SIG-M5 (cell line): ENCODE measurements at regions not wholly inside any gene's neighbourhood (a gene's known extent, or its start where the extent isn't known, plus 50 kb on each side); places are given as distances from the start of the nearest gene placed in this dataset.

Experiments used
- DNase-seq: peaks from one replicate; lab custom pipeline; 2025; lab: John Stamatoyannopoulos, UW

DNA sequence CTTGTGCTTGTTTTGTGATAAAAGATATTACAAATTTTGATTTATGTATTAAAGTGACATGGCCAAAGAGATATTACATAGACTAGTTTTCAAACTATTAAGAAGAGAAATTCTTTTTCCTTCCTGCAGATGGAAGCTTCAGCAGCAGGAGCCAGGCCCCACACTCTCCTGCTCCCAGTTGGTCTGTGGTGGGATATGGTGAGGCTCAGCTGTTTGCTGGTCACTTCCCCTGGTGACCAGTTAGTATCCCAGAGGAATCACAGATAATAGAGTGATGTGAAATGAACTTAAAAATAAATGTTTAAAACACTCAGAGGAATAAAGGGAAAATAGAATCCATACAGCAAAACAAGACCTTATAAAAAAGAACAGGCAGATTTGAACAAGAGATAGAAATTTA, 154.7 kb downstream of the KTN1 start:
- DNase-seq, result no peak

DNA sequence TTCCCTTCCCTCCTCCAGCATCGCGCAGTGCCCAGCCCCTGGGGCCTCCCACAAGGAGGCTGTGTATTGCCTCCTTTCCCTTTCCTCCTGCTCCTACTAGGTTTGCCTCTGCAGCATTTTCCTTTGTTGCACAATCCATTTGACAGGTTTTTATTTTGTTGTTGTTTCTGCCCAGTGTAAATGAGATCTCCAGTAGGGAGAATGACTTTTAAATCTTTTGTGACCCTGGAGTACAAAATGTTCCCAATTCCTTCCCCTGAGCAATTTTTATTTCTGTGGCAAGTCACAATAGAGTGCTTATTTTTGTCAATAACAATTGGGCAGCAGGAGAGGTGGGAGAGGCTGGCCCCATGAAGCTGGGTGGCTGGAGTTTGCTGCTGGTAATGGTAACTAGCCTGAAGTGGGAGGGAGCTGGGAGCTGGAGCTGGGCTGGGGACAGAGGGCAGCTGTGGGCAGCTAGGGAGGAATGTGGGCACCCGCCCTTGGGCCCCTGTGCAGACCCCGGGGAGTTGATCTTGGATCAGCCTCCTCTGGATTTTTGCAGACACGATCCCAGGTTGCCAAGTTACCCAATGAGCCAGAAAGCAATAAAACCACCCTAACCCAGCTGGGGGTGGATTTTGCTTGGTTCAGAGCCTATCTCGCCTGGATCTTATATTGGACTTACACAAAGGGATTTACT, 160.1 kb downstream of the KTN1 start:
- DNase-seq, result no peak

DNA sequence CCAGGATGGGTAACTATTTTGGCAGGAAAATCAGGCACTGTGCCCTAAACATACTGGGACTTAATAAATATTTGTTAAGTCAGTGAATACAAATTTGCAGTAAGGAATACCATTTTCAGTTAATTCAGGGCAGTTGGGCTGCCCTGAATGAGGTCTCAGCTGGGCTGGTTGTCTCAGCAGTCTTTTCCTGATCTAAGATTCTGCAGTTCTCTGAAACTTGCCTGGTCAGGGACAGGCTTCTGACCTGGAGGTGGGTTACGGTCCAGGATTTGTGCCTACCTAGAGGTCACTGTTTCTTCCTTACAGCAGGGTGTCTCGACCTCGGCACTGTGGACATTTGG, 160.6 kb downstream of the KTN1 start:
- DNase-seq, result no peak

DNA sequence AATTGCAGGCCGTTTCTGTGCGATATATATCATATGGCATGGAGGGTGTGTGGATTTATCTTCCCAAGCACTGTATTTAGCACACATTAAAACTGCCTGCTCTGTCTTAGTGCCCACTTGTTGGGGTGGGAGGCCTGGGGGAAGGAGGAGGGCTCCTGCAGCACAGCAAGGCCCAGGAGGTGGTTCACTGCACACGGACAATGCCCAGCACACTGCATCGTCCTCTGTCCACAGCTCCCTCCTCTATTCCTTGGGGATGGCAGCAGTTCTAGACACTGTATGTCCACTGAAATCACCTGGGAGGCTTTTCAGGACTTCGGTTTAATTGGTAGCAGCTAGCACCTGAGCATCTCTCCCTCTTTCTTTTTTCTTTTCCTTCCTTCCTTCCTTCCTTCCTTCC, 161.2 kb downstream of the KTN1 start:
- DNase-seq, result no peak

DNA sequence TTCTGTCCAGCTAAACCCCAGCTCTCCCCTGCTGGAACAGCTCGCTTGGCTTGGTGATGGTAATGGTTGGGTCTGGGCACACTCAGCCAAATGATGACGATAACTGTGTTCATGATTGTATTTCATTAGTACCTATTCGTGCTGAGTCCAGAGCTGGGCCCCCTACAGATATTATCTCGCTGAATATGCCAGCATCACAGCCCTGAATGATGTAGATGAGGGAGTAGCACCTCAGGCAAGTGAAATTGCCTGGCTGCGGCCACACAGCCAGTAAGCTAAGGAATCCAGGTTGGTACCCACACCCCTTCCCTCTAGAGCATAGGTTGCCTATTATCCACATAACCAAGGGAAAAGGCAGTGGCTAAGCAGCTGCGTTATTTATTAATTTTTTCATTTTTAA, 163.5 kb downstream of the KTN1 start:
- no peak for DNase-seq

DNA sequence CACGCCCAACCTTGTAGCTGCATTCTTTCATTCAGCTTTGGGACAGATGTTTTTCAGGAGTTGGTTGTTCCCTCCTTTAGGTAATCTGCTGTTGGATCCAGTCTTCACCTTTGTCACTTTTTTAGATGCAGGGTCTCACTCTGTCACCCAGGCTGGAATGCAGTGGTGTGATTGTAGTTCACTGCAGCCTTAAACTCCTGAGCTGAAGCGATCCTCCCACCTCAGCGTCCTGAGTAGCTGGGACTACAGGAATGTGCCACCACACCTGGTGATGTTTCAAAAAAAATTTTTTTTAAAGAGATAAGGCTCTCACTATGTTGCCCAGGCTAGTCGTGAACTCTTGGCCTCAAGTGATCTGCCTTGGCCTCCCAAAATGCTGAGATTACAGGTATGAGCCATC, 164.3 kb downstream of the KTN1 start:
- no peak for DNase-seq

DNA sequence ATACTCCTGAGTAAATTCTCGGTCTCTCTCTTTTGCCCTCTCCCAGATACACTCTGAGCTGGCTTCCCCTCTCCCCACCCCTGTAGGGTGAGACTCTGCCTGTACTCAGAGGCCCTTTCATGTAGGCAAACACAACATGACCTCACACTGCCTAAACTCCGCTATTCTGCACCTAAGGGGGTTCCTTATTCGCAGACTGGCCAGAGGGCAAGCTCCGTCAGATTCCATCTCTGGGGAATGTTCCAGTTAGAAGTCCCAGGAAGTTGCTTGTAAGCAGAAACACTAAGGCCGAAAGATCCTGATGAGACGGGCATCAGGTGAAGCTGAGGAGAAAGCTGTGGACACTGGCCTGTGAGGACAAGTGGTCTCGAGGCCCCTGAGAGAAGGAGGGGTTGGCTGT, 165.9 kb downstream of the KTN1 start:
- DNase-seq, result no peak

DNA sequence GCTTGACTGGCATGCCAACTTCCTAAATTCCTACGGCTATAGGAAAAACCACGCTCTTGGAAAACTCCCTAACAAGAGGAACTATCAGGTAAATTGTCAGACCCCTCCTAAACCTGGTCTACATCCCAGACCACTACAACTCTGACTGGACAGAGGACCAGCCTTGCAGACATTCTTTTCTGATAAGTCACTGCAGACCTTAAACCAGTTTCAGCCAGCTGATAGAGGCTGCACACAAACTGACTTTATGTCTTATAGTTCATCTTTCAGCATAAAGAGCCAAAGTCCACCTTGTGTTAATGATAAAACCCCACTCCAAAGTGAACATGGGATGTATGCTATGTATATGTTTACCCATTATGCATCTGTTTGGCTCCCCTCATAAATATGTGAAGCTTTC, 166.6 kb downstream of the KTN1 start:
- DNase-seq, result no peak

DNA sequence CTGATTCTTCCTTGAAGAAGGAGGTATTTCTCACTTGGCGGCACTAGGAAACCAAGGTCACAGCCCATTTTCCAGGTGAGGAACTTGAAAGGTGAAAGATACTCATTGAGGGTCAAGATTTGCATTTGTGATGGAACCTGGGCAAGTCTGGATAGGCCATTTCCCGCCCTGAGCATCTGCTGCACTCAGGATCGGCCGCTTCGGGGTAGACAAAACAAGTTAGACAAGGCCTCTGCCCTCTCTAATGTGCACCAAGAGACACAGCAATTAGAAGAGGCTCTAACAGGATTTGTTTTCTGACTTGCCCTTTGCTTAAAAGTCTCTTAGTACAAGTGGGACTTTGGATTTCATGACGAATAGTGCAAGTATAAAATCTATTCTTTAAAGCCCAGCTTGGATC, 167.2 kb downstream of the KTN1 start:
- DNase-seq, result no peak

DNA sequence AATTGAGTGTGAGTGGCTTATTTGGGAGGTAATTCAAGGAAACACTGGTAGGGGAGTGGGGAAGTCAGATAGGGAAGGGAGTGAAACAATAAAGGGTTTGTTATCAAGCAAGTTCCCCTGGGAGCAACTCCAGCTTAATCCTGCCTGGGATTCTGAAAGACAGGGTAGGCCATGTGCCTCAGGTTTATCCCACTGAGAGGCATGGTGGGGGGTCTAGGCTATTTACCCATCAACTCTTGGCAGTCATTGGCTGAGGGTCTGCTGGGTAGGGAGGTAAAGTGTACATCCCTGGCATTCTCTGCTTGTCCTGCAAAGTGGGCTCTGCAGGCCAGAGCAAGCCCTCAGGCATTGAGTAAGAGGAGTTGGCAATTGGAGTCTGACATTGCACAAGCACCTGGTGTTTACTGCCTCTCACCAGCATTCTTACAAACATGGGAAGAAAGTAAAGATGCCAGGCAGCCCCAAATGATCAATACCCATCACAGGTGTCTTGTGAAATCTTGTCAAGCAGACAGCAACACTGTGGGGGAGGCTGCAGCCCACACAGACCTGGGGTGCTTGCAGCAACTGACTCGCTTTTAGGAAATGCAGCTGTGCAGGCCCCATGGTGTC, 169.3 kb downstream of the KTN1 start:
- DNase-seq, result no peak

DNA sequence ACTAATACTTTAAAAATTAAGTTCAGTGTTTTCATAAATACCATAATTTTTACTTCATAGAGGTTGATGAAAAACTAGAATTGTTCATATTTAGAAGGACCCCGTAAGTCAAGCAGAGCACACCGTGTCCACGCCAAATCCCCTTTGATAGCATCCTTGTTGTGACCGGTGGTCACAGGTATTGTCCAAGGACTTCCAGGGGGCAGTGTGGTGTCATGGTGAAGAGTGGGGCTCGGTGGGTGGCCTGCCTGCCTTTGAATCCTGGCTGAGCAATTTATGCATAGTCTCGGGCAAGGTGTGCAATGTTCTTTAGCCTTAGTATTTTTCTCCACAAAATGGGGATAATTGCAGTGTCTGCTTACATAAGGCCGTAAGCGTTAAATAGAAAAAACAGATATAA, 169.9 kb downstream of the KTN1 start:
- no peak for DNase-seq

DNA sequence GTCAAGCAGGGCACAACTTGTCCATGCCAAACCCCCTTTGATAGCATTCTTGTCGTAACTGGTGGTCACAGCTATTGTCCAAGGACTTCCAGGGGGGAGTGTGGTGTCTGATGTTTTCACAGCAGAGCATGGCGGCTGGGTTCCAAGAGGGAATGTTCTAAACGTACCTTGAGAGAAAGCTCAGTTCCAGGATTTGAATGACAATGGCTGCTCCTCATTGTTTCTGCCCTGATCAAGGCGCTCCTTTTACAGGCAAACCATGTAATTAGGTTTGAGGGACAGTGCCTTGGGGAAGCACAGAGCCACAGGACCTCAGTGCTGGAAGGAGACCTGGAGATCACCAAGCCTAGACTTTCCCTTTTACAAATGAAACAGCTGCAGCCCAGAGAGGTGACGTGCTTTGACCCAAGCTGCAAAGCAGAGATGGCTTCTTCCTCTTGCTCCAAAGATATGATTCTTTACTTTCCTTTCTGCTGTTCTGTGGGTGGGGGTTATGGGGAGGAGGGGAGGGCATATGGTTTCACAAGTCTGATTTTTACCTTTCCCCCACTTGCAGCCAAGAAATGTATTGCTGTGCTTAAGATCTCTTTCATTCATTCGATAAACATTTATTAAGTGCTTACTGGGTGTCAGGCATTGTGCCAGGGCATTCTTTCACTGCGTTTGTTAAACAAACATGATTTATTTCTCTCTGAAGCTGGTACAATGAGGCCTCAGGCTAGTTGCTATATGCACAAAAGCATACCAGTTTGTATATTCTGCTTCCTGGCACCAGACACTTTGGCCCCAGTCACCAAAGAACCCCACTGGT, 172.8 kb downstream of the KTN1 start:
- DNase-seq, result no peak

DNA sequence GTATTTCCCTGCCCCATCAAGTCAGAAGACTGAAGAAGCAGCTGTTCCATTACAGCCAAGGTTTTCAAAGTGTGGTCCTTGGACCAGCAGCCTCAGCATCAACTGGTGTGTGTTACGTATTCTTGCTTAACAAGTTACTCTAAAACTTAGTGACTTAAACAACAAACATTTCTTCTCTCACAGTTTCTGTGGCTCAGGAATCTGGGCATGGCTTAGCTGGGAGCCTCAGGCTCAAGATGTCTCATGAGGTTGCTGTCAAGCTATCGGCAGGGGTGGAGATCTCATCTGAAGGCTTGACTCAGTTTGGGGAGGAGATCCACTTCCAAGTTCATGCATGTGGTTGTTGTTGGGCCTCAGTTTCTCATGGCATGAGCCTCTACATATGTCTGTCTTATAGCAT, 174.5 kb downstream of the KTN1 start:
- DNase-seq, result no peak

DNA sequence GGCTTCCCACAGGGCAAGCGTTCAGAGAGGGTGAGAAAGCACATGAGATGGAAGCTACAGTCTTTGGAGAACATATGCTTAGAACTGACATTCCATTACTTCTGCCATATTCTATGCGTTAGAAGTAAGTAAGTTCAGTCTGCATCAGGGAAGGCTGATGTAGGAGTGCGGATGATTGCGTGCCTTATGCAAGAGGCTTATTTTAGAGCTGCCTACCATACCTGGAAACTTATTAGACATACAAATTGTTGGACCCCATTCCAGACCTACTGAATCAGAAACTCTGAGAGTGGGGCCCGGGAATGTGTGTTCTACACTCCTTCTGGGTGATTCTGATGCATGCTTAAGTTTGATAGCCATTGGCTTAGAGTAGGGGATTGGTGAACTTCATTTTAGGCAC, 174.9 kb downstream of the KTN1 start:
- DNase-seq, result no peak

DNA sequence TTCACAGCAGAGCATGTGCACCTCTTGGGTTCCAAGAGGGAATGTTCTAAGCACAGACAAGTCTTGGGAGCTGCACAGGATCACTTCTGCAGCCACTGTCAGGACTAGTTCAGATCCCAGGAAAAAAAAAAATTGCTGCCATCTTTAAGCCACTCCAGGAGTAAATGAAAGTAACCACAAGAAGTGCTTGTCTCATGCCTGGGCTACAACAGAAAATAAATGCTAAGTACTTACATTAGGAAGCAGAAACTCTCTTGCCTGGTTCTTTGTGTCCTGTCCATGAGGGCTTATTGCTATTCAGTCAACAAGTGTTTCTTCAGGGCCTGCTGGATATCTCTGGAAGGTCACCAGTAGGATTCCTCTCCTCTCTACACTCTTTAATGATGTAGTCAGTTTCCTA, 176.1 kb downstream of the KTN1 start:
- no peak for DNase-seq

DNA sequence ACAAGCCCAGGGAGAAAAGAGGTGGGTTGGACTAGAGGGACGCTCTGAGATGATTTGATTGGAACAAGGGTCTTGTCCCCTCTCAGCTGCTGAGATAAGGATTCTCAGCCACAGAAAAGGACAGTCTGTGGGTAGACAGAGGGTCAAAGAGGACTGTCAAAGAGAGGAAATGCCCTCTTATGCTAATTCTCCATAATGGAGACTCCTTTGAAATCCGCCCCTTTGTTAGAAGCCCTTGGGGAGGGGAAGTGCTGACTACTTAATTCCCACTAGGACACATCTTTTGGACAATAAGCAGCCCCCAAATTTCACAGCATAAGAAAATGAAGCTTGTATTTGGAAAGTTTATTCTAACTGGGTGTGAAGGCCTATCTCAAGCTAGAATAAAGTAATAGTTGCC, 176.6 kb downstream of the KTN1 start:
- no peak for DNase-seq

DNA sequence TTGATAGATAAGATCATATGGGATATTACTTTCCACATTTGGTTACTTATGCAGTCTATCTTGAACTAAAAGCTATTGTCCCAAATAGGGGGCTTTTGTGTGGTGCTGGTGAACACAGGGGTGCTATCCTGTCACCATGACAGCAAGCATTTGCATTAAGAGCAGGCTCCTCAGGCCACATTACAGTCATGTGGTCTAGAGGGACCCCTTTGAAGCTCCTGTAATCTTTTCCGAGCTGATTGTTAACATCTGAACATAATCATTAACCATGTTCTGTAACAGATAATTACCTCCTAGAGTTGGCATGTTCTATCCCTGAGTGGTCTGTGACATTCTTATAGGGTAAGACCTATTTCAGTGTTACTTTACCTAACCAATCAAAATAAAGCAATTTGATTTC, 178.8 kb downstream of the KTN1 start:
- DNase-seq, result no peak

DNA sequence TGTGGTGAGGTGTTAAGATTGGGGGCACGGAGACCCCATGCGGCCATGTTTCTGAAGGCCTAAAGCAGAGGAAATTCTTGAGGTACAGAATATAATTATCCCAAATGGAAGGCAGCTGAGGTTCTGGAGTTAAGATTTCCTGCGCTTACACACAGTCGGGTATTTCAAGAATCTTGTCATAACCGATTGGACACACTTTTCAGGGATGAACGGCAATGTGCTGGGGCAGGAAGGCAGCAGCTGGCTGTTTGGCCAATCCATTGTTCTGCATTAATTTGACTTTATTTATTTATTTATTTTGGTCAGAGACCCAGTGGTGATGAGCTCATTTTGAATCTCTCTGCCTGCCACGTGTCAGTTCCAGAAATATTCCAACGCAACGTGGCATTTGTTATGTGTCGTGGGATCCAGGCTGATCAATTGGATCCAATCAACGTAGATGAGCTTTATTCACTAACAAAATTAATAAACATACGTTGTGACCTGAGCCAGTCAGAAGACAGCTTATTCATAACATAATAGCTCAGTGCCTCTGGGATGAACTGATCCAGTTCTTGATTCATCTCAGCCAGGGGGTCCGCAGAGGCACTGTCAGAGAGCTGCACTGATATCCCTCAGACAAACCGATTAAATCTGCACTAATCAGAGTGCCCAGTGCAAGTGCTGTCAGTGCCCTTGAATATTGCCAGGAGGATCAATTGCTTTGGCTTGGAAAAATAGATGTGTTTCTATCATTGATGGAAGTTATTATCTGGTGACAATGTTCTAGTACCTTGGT, 181.0 kb downstream of the KTN1 start:
- DNase-seq, result no peak

DNA sequence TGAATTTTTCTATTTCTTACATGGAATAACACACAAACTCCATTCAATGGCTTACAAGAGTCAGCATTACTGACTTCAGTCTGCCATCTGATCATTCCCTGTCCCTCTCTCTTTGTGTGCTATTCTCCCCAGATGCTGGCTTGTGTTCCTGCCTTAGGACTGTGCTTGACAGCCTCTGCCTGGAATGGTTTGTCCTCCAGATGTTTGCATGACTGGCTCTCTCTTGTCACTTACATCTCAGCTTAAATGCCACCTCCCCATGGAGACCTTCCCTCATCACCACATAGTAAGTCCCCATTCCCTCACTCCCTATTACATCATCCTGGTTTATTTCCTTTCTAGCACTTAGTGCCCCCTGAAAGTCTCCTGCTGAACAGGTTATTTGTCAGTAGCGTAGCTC, 181.6 kb downstream of the KTN1 start:
- DNase-seq, result no peak

DNA sequence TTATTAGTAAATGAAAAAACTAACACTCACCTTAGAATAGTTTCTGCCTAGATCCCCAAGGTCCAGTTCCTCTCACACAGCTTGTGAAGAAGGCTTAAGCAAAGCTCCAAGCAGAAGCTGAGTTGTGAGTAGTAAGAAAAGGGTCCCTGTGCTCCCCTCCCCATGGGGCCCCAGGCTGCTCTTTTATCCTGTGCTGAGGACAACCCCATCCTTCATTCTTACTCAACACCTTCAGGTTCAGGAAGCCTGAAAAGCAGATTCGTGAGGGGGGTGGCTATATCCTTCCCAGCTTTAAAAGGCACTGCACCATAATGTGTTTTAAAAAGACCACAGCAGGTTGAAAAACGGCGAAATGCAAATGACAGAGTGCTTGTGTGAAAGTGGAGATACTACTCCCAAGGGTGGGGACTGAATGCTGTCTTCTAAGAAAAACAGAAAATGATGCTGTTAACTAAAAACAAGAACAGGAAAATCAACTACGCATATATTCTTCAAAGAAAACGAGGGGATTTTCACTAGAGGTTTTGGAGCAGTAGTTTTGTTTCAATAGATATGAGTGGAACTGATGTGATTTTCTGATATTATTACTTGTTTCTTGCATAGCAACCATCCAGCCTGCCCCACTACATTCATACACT, 182.7 kb downstream of the KTN1 start:
- DNase-seq, result no peak

DNA sequence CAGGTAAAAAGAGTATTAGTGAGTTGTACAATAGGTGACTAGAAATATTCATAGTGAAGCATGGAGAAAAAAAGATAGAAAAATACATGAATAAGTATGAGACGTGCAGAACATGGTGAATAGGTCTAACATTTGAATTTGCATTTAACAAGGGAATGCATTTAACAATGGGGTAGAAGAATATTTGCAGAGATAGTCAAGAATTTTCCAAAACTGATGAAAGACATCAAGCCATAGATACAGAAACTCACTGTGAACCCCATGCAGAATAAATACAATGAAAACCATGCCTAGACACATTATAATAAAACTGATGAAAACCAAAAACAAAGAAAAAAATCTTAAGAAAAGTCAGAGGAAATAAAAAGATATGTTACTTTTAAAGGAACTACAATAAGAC, 184.8 kb downstream of the KTN1 start:
- DNase-seq, result no peak

DNA sequence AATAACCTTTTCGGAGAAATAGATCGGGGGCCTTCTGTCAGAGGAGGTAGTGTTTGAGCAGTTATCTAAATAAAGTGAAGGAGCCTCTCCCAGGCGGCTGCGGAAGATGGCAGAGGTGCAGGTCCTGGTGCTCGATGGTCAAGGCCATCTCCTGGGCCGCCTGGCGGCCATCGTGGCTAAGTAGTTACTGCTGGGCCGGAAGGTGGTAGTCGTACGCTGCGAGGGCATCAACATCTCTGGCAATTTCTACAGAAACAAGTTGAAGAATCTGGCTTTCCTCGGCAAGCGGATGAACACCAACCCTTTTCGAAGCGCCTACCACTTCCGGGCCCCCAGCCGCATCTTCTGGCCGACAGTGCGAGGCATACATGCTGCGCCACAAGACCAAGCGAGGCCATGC, 186.1 kb downstream of the KTN1 start:
- no peak for DNase-seq
